H1 (cell line): ENCODE measurements at regions not wholly inside any gene's neighbourhood (a gene's known extent, or its start where the extent isn't known, plus 50 kb on each side); places are given as distances from the start of the nearest gene placed in this dataset.

Experiments used
- CEBPB ChIP-seq: IDR thresholded peaks from 2 replicates; pipeline ENCODE4 v1.6.1; 2012; ENCODE audit warnings: low read depth, low read length
- JUN ChIP-seq: IDR thresholded peaks from 2 replicates; pipeline ENCODE4 v1.6.1; 2011; ENCODE audit warnings: low read depth, mild to moderate bottlenecking, improper control_type of control experiment, low read length
- POU5F1 ChIP-seq: IDR thresholded peaks from 2 replicates; pipeline ENCODE4 v1.6.1; 2011; ENCODE audit warnings: low read depth, mild to moderate bottlenecking, low read length, moderate library complexity
- ZNF274 ChIP-seq: IDR thresholded peaks from 2 replicates; pipeline ENCODE4 v1.7.0; 2012; ENCODE audit warnings: low read length, borderline replicate concordance; ENCODE audit errors: extremely low read depth

DNA sequence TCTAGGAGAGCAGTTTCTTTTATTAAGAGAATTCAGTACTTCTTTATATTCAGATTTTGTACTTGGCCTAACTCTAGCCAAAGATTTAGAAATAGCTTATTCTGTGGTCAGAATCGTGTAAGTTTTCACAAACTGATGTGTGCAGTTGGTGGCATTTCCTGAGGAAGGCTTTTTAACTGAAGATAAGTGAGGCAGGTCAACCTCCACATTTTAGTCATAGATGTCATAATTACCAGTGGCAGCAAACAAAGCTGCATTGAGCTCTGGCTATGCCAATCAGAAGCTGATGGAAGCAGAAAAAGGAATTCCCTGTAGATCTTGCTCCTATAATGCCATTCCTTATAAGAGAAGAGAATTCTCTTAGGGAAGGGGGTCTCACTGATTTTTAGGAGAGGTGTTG, 141.3 kb upstream of the SP8 start (continued):
- no peak for TF ChIP-seq JUN
- no peak for TF ChIP-seq CEBPB
- no peak for TF ChIP-seq ZNF274
- no peak for TF ChIP-seq POU5F1
- TF ChIP-seq, all 59 proteins: peak for 0
